ENCODE measurements at regions not wholly inside any gene's neighbourhood (a gene's known extent, or its start where the extent isn't known, plus 50 kb on each side); places are given as distances from the start of the nearest gene placed in this dataset.

DNA sequence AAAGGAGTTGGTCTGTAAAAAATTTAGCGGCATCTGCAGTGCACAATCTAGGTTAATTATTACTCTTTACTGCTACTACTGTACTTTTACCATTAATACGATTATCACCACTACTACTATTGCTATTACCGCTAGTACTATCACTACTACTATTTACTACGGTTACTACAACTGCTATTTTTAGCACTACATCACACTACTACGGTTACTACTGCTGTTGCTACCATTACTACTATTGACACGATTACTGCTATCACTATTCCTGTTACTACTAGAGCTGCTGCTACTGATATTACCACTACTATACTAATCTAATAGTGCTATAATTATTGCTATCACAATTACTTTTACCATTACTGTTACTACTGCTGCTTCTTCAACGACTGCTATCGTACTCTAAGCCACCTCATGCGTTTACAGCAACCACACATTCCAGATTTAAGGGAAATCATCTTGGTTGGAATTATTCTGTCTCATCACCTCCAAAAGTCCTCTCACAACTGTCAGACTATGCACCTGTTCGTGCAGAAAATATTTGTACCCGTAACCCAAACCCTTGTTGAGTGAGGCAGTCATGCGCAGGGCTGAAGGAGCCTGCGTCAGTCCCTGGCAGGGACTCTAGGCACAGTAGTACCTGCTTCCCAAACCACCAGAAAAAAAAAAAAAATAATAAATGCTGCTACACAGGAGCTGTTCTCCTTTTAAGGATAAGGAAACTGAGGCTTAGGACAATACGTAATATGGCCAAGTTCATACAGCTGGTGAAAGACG is 59.5 kb downstream of the MAF start:
- H3K27ac ChIP-seq (ENCODE audit: low read length), result no peak overlapping the region
- DNase-seq (ENCODE audit: low read depth, low spot score) (no peak), ATAC-seq (no peak)
- no peaks in the 10 kb centered on the region for H3K4me1 ChIP-seq (ENCODE audit: control insufficient read depth, insufficient read depth, low read length)
- CTCF ChIA-PET, result interaction anchor here (0.7 kb wide), 1 partner anchor 38 kb away, joined by 6 read pairs; no protein-coding TSS in a partner anchor
- no peaks in the 10 kb centered on the region for H3K9me3 ChIP-seq (ENCODE audit: control insufficient read depth, insufficient read depth, low read depth, low read length)
- H3K27me3 ChIP-seq (ENCODE audit: control insufficient read depth, insufficient read depth, low read length), result no peaks in the 10 kb centered on the region
- H3K4me3 ChIP-seq (ENCODE audit: low read depth in 2 of 2, low read length in 2 of 2), result no peak overlapping the region
- no TSS peak for BruUV-seq (replicated peaks)
- in situ Hi-C loops (cut with HindIII; ENCODE audit: low pct_unique_long_range_greater_than_20kb, low sequenced_read_pairs) (no loop called here), intact Hi-C loops (cut with micrococcal nuclease; ENCODE audit: unreplicated experiment) (no loop called here)
- POLR2A ChIA-PET, result no interaction called here
- TF ChIP-seq TCF7L2 (IDR thresholded peaks at IDR 0.05; ENCODE audit: low read depth, low read length) (no peak), POLR2AphosphoS5 (IDR thresholded peaks at IDR 0.05; ENCODE audit: low read depth, low read length) (no peak), SIN3A (IDR thresholded peaks at IDR 0.05; ENCODE audit: borderline replicate concordance, insufficient read depth, low read depth, low read length) (no peak)
- TF ChIP-seq, protein P1, sequence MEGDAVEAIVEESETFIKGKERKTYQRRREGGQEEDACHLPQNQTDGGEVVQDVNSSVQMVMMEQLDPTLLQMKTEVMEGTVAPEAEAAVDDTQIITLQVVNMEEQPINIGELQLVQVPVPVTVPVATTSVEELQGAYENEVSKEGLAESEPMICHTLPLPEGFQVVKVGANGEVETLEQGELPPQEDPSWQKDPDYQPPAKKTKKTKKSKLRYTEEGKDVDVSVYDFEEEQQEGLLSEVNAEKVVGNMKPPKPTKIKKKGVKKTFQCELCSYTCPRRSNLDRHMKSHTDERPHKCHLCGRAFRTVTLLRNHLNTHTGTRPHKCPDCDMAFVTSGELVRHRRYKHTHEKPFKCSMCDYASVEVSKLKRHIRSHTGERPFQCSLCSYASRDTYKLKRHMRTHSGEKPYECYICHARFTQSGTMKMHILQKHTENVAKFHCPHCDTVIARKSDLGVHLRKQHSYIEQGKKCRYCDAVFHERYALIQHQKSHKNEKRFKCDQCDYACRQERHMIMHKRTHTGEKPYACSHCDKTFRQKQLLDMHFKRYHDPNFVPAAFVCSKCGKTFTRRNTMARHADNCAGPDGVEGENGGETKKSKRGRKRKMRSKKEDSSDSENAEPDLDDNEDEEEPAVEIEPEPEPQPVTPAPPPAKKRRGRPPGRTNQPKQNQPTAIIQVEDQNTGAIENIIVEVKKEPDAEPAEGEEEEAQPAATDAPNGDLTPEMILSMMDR (IDR thresholded peaks at IDR 0.05), result no peak
- TF ChIP-seq, protein P2, sequence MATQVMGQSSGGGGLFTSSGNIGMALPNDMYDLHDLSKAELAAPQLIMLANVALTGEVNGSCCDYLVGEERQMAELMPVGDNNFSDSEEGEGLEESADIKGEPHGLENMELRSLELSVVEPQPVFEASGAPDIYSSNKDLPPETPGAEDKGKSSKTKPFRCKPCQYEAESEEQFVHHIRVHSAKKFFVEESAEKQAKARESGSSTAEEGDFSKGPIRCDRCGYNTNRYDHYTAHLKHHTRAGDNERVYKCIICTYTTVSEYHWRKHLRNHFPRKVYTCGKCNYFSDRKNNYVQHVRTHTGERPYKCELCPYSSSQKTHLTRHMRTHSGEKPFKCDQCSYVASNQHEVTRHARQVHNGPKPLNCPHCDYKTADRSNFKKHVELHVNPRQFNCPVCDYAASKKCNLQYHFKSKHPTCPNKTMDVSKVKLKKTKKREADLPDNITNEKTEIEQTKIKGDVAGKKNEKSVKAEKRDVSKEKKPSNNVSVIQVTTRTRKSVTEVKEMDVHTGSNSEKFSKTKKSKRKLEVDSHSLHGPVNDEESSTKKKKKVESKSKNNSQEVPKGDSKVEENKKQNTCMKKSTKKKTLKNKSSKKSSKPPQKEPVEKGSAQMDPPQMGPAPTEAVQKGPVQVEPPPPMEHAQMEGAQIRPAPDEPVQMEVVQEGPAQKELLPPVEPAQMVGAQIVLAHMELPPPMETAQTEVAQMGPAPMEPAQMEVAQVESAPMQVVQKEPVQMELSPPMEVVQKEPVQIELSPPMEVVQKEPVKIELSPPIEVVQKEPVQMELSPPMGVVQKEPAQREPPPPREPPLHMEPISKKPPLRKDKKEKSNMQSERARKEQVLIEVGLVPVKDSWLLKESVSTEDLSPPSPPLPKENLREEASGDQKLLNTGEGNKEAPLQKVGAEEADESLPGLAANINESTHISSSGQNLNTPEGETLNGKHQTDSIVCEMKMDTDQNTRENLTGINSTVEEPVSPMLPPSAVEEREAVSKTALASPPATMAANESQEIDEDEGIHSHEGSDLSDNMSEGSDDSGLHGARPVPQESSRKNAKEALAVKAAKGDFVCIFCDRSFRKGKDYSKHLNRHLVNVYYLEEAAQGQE (IDR thresholded peaks at IDR 0.05; ENCODE audit: insufficient read depth in 1 of 2, low read depth in 2 of 2, low read length in 1 of 2), result no peak
- no peaks in the 10 kb centered on the region for H3K36me3 ChIP-seq (ENCODE audit: control insufficient read depth, insufficient read depth, low read length)

DNA sequence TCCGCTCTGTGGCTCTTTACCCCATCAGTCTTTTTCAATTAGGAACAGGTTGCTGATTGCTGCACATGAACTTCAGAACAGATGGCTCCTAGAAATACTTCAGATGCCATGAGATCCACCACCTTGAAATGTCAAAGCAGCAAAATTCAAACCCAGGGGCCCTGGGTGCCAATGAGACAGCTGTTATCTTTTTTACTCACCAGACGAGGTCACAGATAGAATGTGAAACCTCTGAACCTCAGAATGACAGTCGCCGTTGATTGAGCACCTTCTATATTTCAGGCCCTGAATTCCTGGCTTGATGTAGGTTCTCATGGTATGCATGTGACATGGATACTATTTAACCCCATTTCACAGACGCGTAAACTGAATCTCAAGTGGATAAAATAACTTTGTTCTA is 63.0 kb downstream of the MAF start:
- no peak for ATAC-seq

More for the DNA sequence above, 63.0 kb downstream of the MAF start:
- no peak overlapping the region for H3K4me3 ChIP-seq (ENCODE audit: low read depth in 2 of 2, low read length in 2 of 2)
- intact Hi-C loops (cut with micrococcal nuclease; ENCODE audit: unreplicated experiment) (no loop called here), in situ Hi-C loops (cut with HindIII; ENCODE audit: low pct_unique_long_range_greater_than_20kb, low sequenced_read_pairs) (no loop called here)
- no peaks in the 10 kb centered on the region for H3K27me3 ChIP-seq (ENCODE audit: control insufficient read depth, insufficient read depth, low read length)
- H3K36me3 ChIP-seq (ENCODE audit: control insufficient read depth, insufficient read depth, low read length), result no peaks in the 10 kb centered on the region
- DNase-seq (ENCODE audit: low read depth, low spot score), result no peak
- CTCF ChIA-PET, result no interaction called here
- H3K27ac ChIP-seq (ENCODE audit: low read length), result no peak overlapping the region
- BruUV-seq (replicated peaks), result no TSS peak
- no peaks in the 10 kb centered on the region for H3K4me1 ChIP-seq (ENCODE audit: control insufficient read depth, insufficient read depth, low read length)
- TF ChIP-seq POLR2AphosphoS5 (IDR thresholded peaks at IDR 0.05; ENCODE audit: low read depth, low read length) (no peak), TCF7L2 (IDR thresholded peaks at IDR 0.05; ENCODE audit: low read depth, low read length) (no peak), SIN3A (IDR thresholded peaks at IDR 0.05; ENCODE audit: borderline replicate concordance, insufficient read depth, low read depth, low read length) (no peak)
- TF ChIP-seq, protein P1 (IDR thresholded peaks at IDR 0.05), result no peak
- TF ChIP-seq, protein P2 (IDR thresholded peaks at IDR 0.05; ENCODE audit: insufficient read depth in 1 of 2, low read depth in 2 of 2, low read length in 1 of 2), result no peak
- H3K9me3 ChIP-seq (ENCODE audit: control insufficient read depth, insufficient read depth, low read depth, low read length), result no peaks in the 10 kb centered on the region
- POLR2A ChIA-PET, result no interaction called here
